ENCODE measurements at regions not wholly inside any gene's neighbourhood (a gene's known extent, or its start where the extent isn't known, plus 50 kb on each side); places are given as distances from the start of the nearest gene placed in this dataset.

DNA sequence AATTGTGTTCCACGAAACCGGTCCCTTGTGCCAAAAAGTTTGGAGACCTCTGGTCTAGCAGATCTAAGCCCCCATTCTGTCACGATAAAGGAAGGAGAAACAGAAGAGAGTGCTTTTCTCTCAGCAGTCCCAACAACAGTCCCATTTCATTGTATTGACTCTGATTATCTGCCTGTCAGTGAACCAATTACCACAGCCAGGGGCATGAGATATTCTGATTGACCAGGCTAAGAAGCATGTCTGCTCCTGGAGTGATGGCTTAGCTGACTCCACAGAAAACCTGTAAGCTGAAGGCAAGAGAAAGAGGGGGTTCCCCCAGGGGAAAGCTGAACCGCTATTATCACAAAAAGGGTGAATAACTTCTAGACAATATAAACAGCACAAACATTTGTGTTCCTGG lies 765.4 kb downstream of the SORCS1 start:
- TF ChIP-seq POLR2AphosphoS5 (IDR thresholded peaks at IDR 0.05; ENCODE audit: low read depth, low read length) (no peak), POLR2A (IDR thresholded peaks at IDR 0.05; ENCODE audit: low read depth, low read length) (no peak), TAF1 (IDR thresholded peaks at IDR 0.05; ENCODE audit: borderline replicate concordance, low read depth, low read length) (no peak)

Measured in GM12892 (cell line).